ENCODE measurements at regions not wholly inside any gene's neighbourhood (a gene's known extent, or its start where the extent isn't known, plus 50 kb on each side); places are given as distances from the start of the nearest gene placed in this dataset.
"Not testable (repeated sequence)": the region's sequence is repeated elsewhere in the genome, so short reads cannot be mapped to it uniquely, and the experiment has no call there.

DNA sequence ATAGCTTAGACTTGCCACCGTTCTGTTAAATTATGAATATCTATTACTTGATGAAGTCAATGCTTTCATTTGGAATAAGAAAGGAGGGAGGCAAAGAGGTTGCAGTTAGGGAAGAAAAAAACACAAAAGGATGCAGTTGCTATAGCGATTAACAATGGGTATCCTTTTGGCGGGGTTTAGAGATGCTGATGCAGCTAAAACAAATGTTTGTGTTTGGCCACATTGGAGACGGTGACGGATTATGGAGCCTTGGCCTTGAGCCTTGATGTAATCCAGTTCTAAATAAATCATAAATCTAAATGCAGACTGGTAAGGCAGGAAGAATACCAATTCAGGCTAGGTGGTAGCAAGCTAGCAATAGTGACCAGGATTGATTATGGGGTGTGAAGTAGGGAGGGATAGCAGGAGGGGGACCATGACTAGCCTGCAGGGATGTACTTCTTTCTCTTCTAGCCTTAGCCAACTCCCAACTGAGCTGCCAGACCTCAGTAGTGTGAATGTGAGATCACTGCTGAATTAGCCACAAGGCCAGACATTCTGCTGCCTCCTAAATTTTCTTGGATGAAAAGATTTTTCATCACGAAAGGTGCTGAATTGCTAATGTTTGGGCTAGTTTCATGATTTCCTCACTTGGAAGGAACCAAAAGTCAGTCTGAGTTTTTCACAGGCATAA lies 160.3 kb downstream of the TLR4 start:
- no peak for DNase-seq

- DNase-seq: no peak
These were observed 164.4 kb downstream of the TLR4 start for GRCh38 chr9:117868594-117868993.

DNA sequence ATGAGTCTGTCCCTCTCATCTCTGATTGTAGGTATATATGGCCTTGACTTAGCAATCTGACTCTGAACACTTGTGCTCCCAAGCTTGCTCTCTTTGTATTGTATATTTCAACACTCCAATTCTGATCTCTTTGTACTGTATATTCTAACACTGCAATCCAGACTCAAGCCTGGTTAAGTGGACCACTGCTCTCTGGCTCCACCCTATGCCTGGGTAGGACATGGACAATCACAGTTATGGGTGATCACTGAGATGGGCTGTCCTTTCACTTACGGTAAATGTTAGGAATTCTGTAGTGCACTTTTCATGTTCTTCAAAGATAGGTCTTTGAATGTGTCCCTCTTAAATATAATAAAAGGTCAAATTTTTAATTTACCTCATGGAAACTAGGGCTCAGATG lies 165.1 kb downstream of the TLR4 start:
- DNase-seq: no peak

GRCh38 chr9:117869712-117870111 lies 165.5 kb downstream of the TLR4 start:
- no peak for DNase-seq

GRCh38 chr9:117873664-117874063 lies 169.5 kb downstream of the TLR4 start:
- DNase-seq: no peak

DNA sequence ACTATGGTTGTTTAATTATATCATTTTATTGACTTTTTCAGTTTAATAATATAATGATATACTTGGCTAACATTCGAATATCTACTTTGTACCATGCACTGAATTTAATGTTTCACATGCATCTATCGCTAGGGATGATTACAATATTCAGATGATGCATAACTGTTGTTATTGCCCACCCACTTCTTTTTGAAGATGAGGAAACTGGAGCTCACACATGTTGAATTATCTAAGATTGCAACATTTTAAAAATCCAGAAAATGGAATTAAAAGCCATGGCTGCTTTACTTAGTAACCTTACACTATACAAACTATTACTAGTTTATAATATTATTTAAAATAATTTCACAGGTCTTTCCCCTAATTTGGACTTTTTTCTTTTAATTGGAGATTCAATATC lies 171.7 kb downstream of the TLR4 start:
- no peak for DNase-seq

DNA sequence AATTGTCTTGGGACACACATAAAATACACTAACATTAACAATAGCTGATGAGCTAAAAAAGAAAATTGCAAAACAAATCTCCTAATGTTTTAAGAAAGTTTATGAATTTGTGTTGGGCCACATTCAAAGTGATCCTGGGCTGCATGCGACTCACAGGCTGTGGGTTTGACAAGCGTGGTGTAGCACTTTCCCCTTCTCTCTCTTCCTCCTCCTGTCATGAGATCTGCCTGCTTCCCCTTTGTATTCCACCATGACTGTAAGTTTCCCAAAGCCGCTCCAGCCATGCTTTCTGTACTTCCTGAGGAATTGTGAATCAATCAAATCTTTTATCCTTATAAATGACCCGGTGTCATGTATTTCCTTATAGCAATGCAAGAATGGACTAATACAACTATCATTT lies 178.0 kb downstream of the TLR4 start:
- no peak for DNase-seq

- DNase-seq: no peak
These were observed 182.4 kb downstream of the TLR4 start for GRCh38 chr9:117886616-117887015.

- DNase-seq: no peak
These were observed 183.2 kb downstream of the TLR4 start for GRCh38 chr9:117887383-117887782.

GRCh38 chr9:117887941-117888340 lies 183.7 kb downstream of the TLR4 start:
- DNase-seq: no peak

- DNase-seq: no peak
These were observed 199.2 kb downstream of the TLR4 start for GRCh38 chr9:117903453-117903852.

DNA sequence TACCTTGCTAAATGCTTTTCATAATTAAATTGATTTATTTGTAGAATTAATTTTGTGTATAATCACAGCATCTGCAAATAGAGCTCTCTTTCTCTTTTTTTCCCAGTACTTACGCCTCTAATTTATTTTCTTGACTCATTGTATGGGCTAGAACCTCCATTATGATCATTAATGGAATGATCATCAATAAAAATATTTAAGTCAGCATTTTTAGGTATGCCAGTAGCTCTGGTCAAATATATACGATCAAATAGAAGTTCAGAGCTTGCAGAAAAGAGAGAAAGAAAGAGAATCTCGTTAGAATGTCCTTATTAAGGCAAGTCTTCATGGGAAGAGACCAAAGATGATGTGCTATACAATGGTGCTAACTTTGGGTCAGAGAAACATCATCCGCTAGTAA lies 202.6 kb downstream of the TLR4 start:
- no peak for DNase-seq

GRCh38 chr9:117907420-117907819 lies 203.2 kb downstream of the TLR4 start:
- DNase-seq: no peak

DNA sequence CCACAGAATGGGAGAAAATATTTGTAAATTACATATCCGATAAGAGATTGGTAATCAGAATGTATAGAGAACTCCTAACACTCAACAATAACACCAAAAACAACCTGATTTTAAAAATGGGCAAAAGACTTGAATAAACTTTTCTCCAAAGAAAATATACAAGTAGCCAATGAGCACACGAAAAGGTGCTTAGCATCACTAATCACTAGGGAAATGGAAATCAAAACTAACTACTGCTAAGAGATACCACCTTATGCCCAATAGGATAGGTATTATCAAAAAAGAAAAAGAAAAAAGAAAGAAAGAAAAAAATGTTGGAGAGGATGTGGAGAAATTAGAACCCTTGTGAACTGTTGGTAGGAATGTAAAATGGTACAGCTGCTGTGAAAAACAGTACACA lies 212.1 kb downstream of the TLR4 start:
- DNase-seq: no peak

- DNase-seq: no peak
These were observed 213.7 kb downstream of the TLR4 start for GRCh38 chr9:117917873-117918272.

DNA sequence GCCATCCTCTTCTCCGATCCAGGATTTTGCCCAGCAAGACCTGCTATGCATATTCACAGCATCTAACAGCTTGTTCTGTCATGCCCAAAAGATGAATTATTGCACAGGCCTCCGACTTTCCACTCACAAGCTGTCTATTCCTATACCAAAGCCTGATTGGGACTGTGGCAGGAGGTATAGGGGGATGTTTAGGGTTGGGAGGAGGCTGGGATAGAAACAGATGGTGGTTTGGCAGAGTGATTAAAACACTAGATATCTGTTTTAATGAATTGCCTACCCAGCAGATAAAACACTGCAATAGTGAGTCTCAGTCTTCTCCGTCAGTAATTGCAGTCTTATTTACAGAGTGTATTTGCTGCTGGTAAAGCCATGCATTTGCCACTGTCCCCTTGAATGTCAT lies 215.3 kb downstream of the TLR4 start:
- DNase-seq: no peak

- no peak for DNase-seq
These were observed 221.9 kb downstream of the TLR4 start for GRCh38 chr9:117926031-117926658.

DNA sequence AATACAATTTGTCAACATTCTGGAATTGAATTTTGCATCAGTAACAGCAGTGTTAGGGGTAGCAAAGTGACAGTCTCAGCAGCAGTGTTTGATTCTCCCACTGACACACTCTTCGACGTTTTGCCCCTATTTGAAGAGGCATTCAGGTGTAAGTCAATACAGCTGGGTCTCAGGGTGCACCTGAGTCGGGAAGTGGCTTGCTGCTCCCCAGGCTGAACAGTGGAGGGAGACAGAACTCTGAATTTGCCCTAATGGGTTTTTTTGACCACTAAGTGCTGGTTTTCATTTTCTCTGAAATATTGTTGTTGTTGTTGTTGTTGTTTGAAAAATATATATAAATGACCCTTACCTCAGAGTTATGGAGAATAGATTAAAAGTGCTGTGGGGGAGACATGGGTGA lies 223.2 kb downstream of the TLR4 start:
- no peak for DNase-seq

GRCh38 chr9:117929868-117930267 lies 225.7 kb downstream of the TLR4 start:
- DNase-seq: no peak

GRCh38 chr9:117932585-117932984 lies 228.4 kb downstream of the TLR4 start:
- no peak for DNase-seq

DNA sequence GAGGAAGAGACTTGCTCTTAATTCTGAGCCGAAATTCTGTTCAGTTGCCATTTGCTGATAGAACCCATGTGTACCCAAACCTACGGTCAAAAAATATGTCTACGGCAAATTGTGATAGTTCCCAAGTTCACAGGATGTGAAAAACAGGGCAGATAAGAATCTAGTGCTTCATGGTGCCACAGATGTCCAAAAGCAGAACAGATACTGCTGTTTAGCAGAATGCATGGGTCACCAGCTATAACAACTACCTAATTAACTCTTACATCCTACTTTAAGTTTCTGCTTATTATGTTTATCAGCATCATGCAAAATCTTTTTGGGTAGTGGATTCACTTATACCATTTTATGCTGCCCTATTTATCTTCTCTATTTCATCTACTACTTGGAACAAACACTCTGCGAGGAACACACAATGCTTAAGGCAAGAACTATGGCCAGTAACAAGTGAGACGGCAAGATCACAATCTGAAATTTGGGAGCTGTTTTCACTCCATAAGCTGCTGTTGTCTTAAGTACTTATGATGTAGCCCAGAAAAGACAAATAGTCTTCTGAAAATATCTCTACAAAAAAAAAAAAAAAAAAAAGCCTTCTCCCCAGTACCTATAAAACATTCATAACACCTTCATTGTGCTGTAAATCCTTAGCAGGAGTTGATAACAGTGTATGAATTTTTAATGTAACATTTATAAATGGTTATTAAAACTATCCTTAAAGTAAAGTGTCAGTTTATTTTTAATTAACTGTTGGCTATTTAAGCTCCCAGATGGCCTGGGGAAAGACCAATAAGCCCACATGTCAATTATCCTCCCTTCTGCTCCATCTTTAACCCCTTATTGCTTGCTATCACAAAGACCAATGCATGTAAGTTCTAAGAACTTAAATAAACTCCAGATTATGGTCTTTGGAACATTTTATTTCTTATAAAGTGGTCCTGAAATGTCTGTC lies 232.3 kb downstream of the TLR4 start:
- DNase-seq: no peak

DNA sequence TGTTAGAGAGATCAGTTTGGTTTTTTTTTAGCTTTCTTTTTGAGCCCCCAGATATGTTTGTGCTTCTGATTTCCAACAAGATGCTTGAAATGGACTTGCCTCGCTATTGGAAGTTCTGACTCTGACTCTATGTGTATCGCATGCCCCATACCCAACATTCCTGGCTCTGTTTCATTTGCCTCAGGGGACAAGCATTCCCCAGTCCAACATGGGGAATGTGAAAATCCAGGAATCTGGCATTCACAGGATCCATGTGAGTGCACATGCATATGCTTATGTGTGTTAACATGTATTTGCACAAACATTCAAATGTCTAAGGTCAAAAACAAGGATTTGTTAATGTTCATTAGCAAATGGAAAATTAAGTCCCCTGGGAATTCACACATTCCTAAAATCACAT lies 233.9 kb downstream of the TLR4 start:
- DNase-seq: no peak

DNA sequence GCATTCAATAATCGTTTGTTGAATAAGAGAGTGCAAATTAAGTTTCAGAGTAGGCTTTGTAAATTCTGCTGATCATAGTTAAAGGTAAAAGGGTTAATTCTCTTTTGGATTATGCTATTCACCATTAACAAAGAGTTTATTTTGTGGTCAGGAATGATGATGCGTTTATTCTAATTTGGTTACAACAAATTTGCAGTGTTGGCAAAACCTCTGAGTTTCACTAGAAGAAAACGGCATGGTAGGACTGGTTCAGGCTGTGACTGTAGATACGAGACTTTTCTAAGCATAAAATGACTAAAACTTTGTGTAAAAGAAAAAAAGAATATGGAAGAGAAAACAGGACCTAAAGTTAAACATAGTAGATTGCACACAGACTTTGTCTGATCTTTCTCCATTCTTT lies 234.7 kb downstream of the TLR4 start:
- DNase-seq: no peak

GRCh38 chr9:117944750-117945149 lies 240.5 kb downstream of the TLR4 start:
- DNase-seq: not testable (repeated sequence)

All from activated naive CD4-positive, alpha-beta T cell treated with Interleukin-2 at 50 U/mL for 16 hours (primary cell).